GM21529 (cell line): ENCODE measurements at regions not wholly inside any gene's neighbourhood (a gene's known extent, or its start where the extent isn't known, plus 50 kb on each side); places are given as distances from the start of the nearest gene placed in this dataset.
"Not testable (repeated sequence)": the region's sequence is repeated elsewhere in the genome, so short reads cannot be mapped to it uniquely, and the experiment has no call there.

Experiments
- ATAC-seq: cut with Tn5 transposase; IDR thresholded peaks from one replicate; pipeline ENCODE4 v1.9.1; 2021; ENCODE audit not compliant: unreplicated experiment

GRCh38 chr14:58979325-58979724 lies 209.1 kb upstream of the DAAM1 start:
- ATAC-seq, result no peak

DNA sequence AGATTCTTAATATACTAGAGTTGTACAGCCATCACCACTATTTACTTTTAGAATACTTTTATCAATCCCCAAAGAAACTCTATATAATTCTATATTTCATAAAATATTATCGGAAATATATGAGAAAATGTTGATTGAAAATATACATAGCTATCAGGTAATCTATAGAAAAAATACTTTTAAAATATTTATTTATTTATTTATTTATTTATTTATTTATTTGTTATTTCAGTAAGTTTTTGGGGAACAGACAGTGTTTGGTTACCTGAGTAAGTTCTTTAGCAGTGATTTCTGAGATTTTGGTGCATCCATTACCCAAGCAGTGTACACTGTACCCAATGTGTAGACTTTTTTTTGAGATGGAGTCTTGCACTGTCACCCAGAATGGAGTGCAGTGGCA lies 206.6 kb upstream of the DAAM1 start:
- ATAC-seq, result no peak

- no peak for ATAC-seq
These were observed 202.7 kb upstream of the DAAM1 start for GRCh38 chr14:58985786-58986185.

- no peak for ATAC-seq
These were observed 200.9 kb upstream of the DAAM1 start for GRCh38 chr14:58987591-58987990.

- no peak for ATAC-seq
These were observed 195.5 kb upstream of the DAAM1 start for GRCh38 chr14:58992935-58993334.

GRCh38 chr14:58994130-58994529 lies 194.3 kb upstream of the DAAM1 start:
- no peak for ATAC-seq

DNA sequence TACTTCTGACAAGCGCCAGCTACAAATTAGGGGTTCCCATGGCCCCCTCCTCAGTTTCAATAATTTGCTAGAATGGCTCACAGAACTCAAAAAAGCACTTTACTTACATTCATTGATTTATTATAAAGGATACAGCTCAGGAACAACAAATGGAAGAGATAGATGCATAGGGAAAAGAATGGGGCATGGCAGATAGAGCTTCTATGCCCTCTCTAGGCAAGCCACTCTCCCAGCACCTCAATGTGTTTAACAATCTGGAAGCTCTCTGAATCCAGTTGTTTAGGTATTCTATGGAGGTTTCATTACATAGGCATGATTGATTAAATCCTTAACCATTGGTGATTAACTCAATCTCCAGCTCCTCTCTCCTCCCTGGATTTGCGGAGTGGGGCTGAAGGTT lies 184.5 kb upstream of the DAAM1 start:
- no peak for ATAC-seq

DNA sequence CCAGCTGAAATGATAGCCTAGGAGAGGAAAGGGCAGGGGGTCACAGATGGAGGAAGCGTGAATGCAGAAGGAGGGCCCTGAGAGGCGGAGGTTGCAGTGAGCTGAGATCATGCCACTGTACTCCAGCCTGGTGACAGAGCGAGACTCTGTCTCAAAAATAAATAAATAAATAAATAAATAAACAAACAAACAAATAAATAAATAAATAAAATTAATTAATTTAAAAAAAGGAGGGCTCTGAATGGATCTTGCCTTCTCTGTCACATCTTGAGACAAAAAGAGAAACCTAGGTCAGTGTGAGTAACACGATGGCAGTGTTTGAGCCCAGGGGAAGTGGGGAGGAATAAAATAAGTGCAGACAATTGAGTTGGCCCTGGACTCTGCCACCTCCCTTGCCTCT lies 182.3 kb upstream of the DAAM1 start:
- not testable (repeated sequence) for ATAC-seq

GRCh38 chr14:59009967-59010366 lies 178.5 kb upstream of the DAAM1 start:
- ATAC-seq, result no peak

GRCh38 chr14:59013672-59014298 lies 174.7 kb upstream of the DAAM1 start:
- no peak for ATAC-seq

DNA sequence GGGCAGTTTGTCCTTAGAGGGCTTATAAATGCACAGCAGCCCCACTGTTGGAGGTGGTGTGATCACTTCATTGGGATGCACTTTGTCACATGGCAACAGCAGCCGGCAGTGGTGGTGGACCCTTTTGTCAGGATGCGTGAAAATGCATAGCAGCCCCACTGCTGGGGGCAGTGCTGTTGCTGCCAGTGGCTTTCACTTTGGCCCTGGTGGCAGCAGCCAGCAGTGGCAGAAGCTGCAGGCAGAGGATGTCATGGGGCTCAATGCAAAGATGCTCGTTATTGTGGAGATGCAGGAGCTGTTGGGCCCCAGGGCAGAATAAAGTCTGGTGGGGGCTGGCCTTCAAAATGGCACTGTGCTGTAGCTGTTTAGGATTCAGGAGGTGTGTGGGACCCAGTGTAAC lies 173.0 kb upstream of the DAAM1 start:
- no peak for ATAC-seq

DNA sequence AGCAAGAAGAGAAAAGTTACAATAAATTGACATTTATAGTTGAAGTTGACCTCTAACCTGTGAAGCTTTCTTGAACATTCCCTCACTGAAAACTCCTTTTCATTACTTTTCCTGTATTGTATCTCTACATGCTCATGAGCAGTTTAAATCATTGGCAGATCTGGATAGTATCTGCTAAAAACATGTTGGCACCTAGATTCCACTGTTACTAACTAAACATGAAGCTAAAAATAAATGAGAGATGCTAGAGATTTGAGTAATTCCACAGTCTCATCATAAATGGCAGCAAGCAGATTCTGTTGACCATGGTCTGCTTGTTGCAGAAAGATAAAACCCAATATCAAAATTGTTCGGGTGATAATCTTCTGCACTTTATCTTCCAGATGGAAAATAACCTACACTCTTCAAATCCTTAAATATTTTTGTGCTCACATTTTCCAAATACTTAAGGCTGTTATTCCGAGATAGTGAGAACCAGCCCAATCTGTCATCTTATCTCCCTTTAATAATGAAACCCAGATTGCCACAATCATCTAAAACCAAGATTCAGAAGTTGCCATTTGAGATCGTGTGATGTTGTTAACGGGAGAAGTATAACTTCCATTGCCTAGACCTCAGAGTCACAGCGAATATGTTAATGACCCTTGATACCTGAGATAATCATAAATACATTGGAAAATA lies 171.0 kb upstream of the DAAM1 start:
- no peak for ATAC-seq

DNA sequence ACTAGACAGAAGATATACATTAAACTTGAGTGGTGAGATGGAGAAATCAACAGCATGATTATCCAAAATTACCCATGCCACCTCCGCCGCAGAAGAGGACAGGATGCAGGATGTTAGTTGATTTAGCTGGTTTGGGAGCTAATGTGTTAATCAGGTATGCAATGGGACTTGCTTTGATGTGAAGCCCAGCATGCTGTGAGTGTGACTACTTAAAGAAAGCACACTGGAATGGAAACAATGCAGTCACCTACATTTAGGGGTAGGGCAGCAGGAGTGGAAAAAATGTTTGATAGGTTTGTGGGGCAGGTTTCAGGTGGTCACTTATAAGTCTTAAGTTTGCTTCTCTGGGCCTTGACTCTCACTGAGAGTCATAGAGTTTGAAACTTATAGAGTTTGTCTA lies 170.0 kb upstream of the DAAM1 start:
- ATAC-seq, result no peak

DNA sequence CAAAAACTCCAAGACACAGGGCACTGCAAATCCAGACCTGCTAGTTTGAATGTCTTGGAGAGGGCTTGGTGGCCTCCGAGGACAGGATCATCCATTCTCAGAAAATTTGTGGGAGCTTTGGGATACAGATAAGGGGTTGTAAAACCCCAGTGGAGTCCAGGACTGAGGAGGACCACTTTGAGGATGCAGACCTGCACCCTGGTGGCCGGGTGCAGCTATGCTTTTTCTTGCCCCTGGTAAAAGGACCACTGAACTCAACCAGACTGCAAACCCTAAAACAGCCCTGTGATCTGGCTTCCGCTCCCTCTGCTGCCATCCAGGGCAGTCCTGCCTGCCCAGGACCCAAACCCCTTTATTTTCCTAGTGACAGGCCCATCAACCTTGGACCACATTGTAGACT lies 169.5 kb upstream of the DAAM1 start:
- ATAC-seq, result no peak

DNA sequence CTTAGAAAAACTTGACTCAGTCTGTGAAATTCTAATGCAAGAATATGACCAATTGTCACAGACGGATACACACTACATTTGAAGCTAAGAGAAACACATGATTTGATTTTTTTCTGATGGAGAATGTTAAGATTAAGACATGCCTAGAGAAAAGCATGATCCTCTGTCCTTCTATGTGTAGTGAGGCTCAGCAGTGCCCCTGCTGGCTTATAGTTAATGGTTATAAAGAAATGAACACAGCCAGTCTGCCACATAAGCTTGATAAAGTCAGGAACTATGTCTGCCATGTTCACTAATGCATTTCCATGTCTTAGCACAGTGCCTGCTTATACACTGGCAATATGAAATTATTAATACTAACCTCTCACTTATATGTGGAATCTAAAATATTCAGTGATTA lies 168.1 kb upstream of the DAAM1 start:
- ATAC-seq, result no peak

GRCh38 chr14:59022144-59022543 lies 166.3 kb upstream of the DAAM1 start:
- no peak for ATAC-seq

GRCh38 chr14:59026081-59026480 lies 162.4 kb upstream of the DAAM1 start:
- ATAC-seq, result no peak

- not testable (repeated sequence) for ATAC-seq
These were observed 161.8 kb upstream of the DAAM1 start for GRCh38 chr14:59026640-59027039.

- peak; percentile 95 for ATAC-seq
These were observed 159.8 kb upstream of the DAAM1 start for GRCh38 chr14:59028476-59029202.

DNA sequence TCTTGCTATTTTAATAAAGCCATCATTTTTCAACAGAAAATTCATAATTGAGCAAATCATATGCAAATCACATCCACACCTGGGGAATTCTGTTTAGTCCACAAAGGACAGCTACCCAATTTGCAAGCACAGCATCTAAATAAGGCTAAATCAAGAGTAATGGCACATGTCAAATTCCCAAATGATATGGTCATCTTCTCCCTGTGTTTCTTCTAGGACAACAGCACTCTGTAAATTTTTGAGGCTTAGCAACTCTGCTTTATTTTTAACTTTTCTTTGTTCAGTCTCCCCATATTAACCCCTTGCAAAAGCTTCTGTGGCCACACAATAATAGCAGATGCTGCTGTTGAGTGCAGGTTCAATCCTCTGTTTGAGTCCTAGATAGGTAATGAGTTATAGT lies 155.6 kb upstream of the DAAM1 start:
- ATAC-seq, result no peak

GRCh38 chr14:59036134-59036533 lies 152.3 kb upstream of the DAAM1 start:
- ATAC-seq, result no peak

- ATAC-seq, result no peak
These were observed 151.4 kb upstream of the DAAM1 start for GRCh38 chr14:59037086-59037485.
